Parathyroid adenoma (tissue), 2 donors: ENCODE measurements at regions not wholly inside any gene's neighbourhood (a gene's known extent, or its start where the extent isn't known, plus 50 kb on each side); places are given as distances from the start of the nearest gene placed in this dataset.

ENCODE experiments used
- H2AFZ ChIP-seq: fragments of 300-600 bp; sonication (generic); one replicate; pipeline ENCODE4 v1.7.0; 2017; ENCODE audit warnings: antibody characterized with exemption, mild to moderate bottlenecking
- H3K27ac ChIP-seq: fragments of 300-600 bp; sonication (generic); one replicate; pipeline ENCODE4 v1.7.0; 2017
- H3K27me3 ChIP-seq: fragments of 300-600 bp; sonication (generic); one replicate; pipeline ENCODE4 v1.7.0; 2017; ENCODE audit warnings: low read length; ENCODE audit not compliant: control insufficient read depth, insufficient read depth
- H3K36me3 ChIP-seq: fragments of 300-600 bp; sonication (generic); one replicate; pipeline ENCODE4 v1.7.0; 2017; ENCODE audit warnings: low read length; ENCODE audit not compliant: control insufficient read depth, insufficient read depth
- H3K4me1 ChIP-seq: fragments of 300-600 bp; sonication (generic); one replicate; pipeline ENCODE4 v1.7.0; 2017; ENCODE audit warnings: control low read depth
- H3K4me2 ChIP-seq: fragments of 300-600 bp; sonication (generic); one replicate; pipeline ENCODE4 v1.7.0; 2017; ENCODE audit warnings: low read length
- H3K4me3 ChIP-seq: fragments of 300-600 bp; sonication (generic); one replicate; pipeline ENCODE4 v1.7.0; 2017; ENCODE audit warnings: low read depth, low read length
- H3K79me2 ChIP-seq: fragments of 300-600 bp; sonication (generic); one replicate; pipeline ENCODE4 v1.7.0; 2017; ENCODE audit warnings: control low read depth
- H3K9ac ChIP-seq: fragments of 300-600 bp; sonication (generic); one replicate; pipeline ENCODE4 v1.7.0; 2017; ENCODE audit warnings: mild to moderate bottlenecking
- H3K9me3 ChIP-seq: fragments of 300-600 bp; sonication (generic); one replicate; pipeline ENCODE4 v1.7.0; 2017; ENCODE audit warnings: low read length; ENCODE audit not compliant: control insufficient read depth
- CTCF ChIP-seq: fragments of 300-600 bp; sonication (generic); IDR thresholded peaks from one replicate; pipeline ENCODE4 v1.7.0; 2017; ENCODE audit warnings: antibody characterized with exemption, mild to moderate bottlenecking
- donor health status: primary hyperparathyroidism.

DNA sequence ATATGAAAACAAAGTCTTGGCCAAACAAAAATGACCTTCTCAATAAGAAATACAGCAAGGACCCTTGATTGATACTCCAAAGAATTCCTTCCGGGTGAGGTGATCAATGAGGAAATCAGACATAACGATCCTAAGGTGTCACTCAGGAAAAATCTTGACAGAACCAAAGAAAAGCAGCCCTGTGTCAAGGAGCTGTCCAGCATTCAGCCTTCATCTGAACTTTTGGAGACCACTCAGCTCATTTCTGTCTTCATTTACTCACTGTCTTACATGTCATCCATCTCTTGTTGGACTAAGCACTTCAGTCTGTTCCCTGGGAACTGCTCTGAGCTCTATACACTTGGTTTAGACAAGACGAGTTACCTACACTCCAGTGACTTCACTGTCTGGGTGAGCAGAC lies 179.9 kb downstream of the GRIN2B start:
- Histone ChIP-seq H3K4me2 (no peak overlapping the region), H3K9me3 (no peaks in the 10 kb centered on the region), H3K27ac (no peak overlapping the region), H2AFZ (no peak overlapping the region), H3K79me2 (no peaks in the 10 kb centered on the region), H3K36me3 (no peaks in the 10 kb centered on the region), H3K4me3 (no peak overlapping the region), H3K27me3 (no peaks in the 10 kb centered on the region), H3K4me1 (no peaks in the 10 kb centered on the region), H3K9ac (no peak overlapping the region)
- TF ChIP-seq CTCF = no peak

DNA sequence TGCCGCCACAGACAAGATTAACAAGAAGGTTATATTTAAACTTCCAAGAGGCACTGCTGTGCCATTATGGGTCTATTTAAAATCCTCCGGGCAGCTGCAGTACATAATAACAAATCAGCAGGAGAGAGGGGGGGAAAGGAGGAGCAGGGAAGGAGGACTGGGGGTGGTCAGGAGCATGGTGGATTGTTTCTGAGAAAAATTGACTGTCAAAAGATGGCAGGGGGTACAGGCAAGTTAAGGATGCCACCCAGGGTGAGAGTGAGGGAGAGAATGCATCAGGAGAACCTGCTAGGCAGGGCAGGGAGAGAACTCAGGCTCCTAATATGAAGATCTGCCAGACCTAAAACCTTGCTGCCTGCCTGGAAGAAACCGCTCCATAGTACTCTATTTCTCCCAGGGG lies 181.8 kb downstream of the GRIN2B start:
- H3K36me3 ChIP-seq = no peaks in the 10 kb centered on the region
- H2AFZ ChIP-seq = no peak overlapping the region
- no peak overlapping the region for H3K4me2 ChIP-seq
- no peak overlapping the region for H3K9ac ChIP-seq
- no peak overlapping the region for H3K4me3 ChIP-seq
- H3K4me1 ChIP-seq = no peaks in the 10 kb centered on the region
- H3K79me2 ChIP-seq = no peaks in the 10 kb centered on the region
- H3K9me3 ChIP-seq = no peaks in the 10 kb centered on the region
- no peak overlapping the region for H3K27ac ChIP-seq
- no peaks in the 10 kb centered on the region for H3K27me3 ChIP-seq
- TF ChIP-seq CTCF = no peak

- Histone ChIP-seq H3K27ac (no peak overlapping the region), H3K36me3 (no peaks in the 10 kb centered on the region), H2AFZ (no peak overlapping the region), H3K79me2 (no peaks in the 10 kb centered on the region), H3K27me3 (no peaks in the 10 kb centered on the region), H3K4me2 (no peak overlapping the region), H3K4me1 (no peaks in the 10 kb centered on the region), H3K9ac (no peak overlapping the region), H3K9me3 (no peaks in the 10 kb centered on the region), H3K4me3 (no peak overlapping the region)
- TF ChIP-seq CTCF = no peak
Measured at GRCh38 chr12:13798162-13798561, 183.2 kb downstream of the GRIN2B start.

GRCh38 chr12:13794706-13795105 lies 186.7 kb downstream of the GRIN2B start:
- H3K4me3 ChIP-seq = no peak overlapping the region

More at GRCh38 chr12:13794706-13795105, 186.7 kb downstream of the GRIN2B start:
- no peaks in the 10 kb centered on the region for H3K4me1 ChIP-seq
- H3K79me2 ChIP-seq = no peaks in the 10 kb centered on the region
- no peak overlapping the region for H2AFZ ChIP-seq
- H3K9ac ChIP-seq = no peak overlapping the region
- H3K9me3 ChIP-seq = no peaks in the 10 kb centered on the region
- H3K27me3 ChIP-seq = no peaks in the 10 kb centered on the region
- H3K27ac ChIP-seq = no peak overlapping the region
- no peak for TF ChIP-seq CTCF
- H3K36me3 ChIP-seq = no peaks in the 10 kb centered on the region
- H3K4me2 ChIP-seq = no peak overlapping the region
